GM23338 (cell line): ENCODE measurements at regions not wholly inside any gene's neighbourhood (a gene's known extent, or its start where the extent isn't known, plus 50 kb on each side); places are given as distances from the start of the nearest gene placed in this dataset.

Experiments used
- ATAC-seq: fragments of 200-7000 bp; cut with Tn5 transposase; 3 replicates; pipeline ENCODE4 v1.9.1; 2020
- DNase-seq: peaks from one replicate; pipeline ENCODE4 v3.0.0-alpha.2; 2015; ENCODE audit warnings: low spot score
- H2AFZ ChIP-seq: fragments of 200-600 bp; sonication (generic); 2 replicates; pipeline ENCODE4 v1.8.0; 2016; ENCODE audit warnings: antibody characterized with exemption, mild to moderate bottlenecking, moderate library complexity
- H3F3A ChIP-seq: fragments of 200-600 bp; sonication (generic); replicated peaks from 2 replicates; pipeline ENCODE4 v1.8.0; 2017; ENCODE audit warnings: antibody characterized with exemption, mixed run types, low read depth
- H3K27ac ChIP-seq: fragments of 200-600 bp; sonication (generic); 2 replicates; pipeline ENCODE4 v1.6.1; 2016; ENCODE audit warnings: low read depth
- H3K27me3 ChIP-seq: fragments of 200-600 bp; sonication (generic); 2 replicates; pipeline ENCODE4 v1.8.0; 2016; ENCODE audit warnings: mild to moderate bottlenecking, mixed run types, moderate library complexity; ENCODE audit not compliant: insufficient read depth
- H3K36me3 ChIP-seq: fragments of 200-600 bp; sonication (generic); 2 replicates; pipeline ENCODE4 v1.8.0; 2016; ENCODE audit warnings: mild to moderate bottlenecking; ENCODE audit not compliant: insufficient read depth
- H3K4me1 ChIP-seq: fragments of 200-600 bp; sonication (generic); 2 replicates; pipeline ENCODE4 v1.8.0; 2016; ENCODE audit warnings: mild to moderate bottlenecking, moderate library complexity; ENCODE audit not compliant: insufficient read depth
- H3K4me2 ChIP-seq: fragments of 200-600 bp; sonication (generic); 2 replicates; pipeline ENCODE4 v1.7.1; 2017; ENCODE audit warnings: mixed run types
- H3K4me3 ChIP-seq: fragments of 200-600 bp; sonication (generic); 2 replicates; pipeline ENCODE4 v1.6.1; 2016; ENCODE audit warnings: mixed run types
- H3K79me2 ChIP-seq: fragments of 200-600 bp; sonication (generic); replicated peaks from 2 replicates; pipeline ENCODE4 v1.8.0; 2017; ENCODE audit warnings: mild to moderate bottlenecking; ENCODE audit not compliant: insufficient read depth
- H3K9me2 ChIP-seq: fragments of 200-600 bp; sonication (generic); 2 replicates; pipeline ENCODE4 v1.8.0; 2017; ENCODE audit not compliant: insufficient read depth
- H4K20me1 ChIP-seq: fragments of 200-600 bp; sonication (generic); replicated peaks from 2 replicates; pipeline ENCODE4 v1.8.0; 2017; ENCODE audit warnings: mild to moderate bottlenecking; ENCODE audit not compliant: insufficient read depth
- H3K27ac Mint-ChIP-seq: 2 replicates; pipeline ENCODE4 v1.8.0; 2020; ENCODE audit warnings: inconsistent platforms, mild to moderate bottlenecking, moderate library complexity, mixed read lengths
- H3K27me3 Mint-ChIP-seq: 3 replicates; pipeline ENCODE4 v1.8.0; 2022; ENCODE audit warnings: low read depth, mild to moderate bottlenecking, moderate library complexity, mixed read lengths, inconsistent platforms; ENCODE audit not compliant: insufficient read depth, poor library complexity
- H3K36me3 Mint-ChIP-seq: 3 replicates; pipeline ENCODE4 v1.8.0; 2021; ENCODE audit warnings: low read depth, mild to moderate bottlenecking, inconsistent platforms, moderate library complexity, mixed read lengths
- H3K4me1 Mint-ChIP-seq: 3 replicates; pipeline ENCODE4 v1.8.0; 2020; ENCODE audit warnings: mild to moderate bottlenecking, inconsistent platforms, mixed read lengths
- H3K4me3 Mint-ChIP-seq: 3 replicates; pipeline ENCODE4 v1.8.0; 2021; ENCODE audit warnings: moderate library complexity, mild to moderate bottlenecking, inconsistent platforms, mixed read lengths
- H3K9me3 Mint-ChIP-seq: 3 replicates; pipeline ENCODE4 v1.8.0; 2020; ENCODE audit warnings: moderate library complexity, mild to moderate bottlenecking, inconsistent platforms, mixed read lengths
- CREB1 ChIP-seq: fragments of 250-450 bp; sonication (Bioruptor Pico); IDR thresholded peaks from 2 replicates; pipeline ENCODE4 v1.5.0; 2020; ENCODE audit warnings: low read depth, mild to moderate bottlenecking, moderate library complexity
- EZH2 ChIP-seq: fragments of 200-600 bp; sonication (generic); IDR thresholded peaks from one replicate; pipeline ENCODE4 v1.8.0; 2017; ENCODE audit warnings: antibody characterized with exemption, mild to moderate bottlenecking, low read depth; ENCODE audit not compliant: unreplicated experiment
- EZH2phosphoT487 ChIP-seq: fragments of 200-600 bp; sonication (generic); IDR thresholded peaks from one replicate; pipeline ENCODE4 v1.8.1; 2018; ENCODE audit warnings: antibody characterized with exemption; ENCODE audit not compliant: unreplicated experiment
- NANOG ChIP-seq: IDR thresholded peaks from 2 replicates; pipeline ENCODE4 v1.6.1; 2016; ENCODE audit warnings: antibody characterized with exemption, borderline replicate concordance
- POLR2AphosphoS5 ChIP-seq: IDR thresholded peaks from 2 replicates; pipeline ENCODE4 v1.6.1; 2016; ENCODE audit warnings: antibody characterized with exemption, low read depth
- REST ChIP-seq: IDR thresholded peaks from one replicate; pipeline ENCODE4 v1.6.1; 2018; ENCODE audit warnings: antibody characterized with exemption; ENCODE audit not compliant: unreplicated experiment
- ZNF114 ChIP-seq: fragments of 250-450 bp; sonication (Bioruptor Pico); IDR thresholded peaks from 2 replicates; pipeline ENCODE4 v1.5.0; 2020; ENCODE audit warnings: mild to moderate bottlenecking, moderate library complexity
- ZNF331 ChIP-seq: fragments of 250-450 bp; sonication (Bioruptor Pico); IDR thresholded peaks from 2 replicates; pipeline ENCODE4 v1.5.0; 2020; ENCODE audit warnings: low read depth, mild to moderate bottlenecking, moderate library complexity
- TF ChIP-seq, protein P1 (sequence below): fragments of 250-450 bp; sonication (Bioruptor Pico); IDR thresholded peaks from 2 replicates; pipeline ENCODE4 v1.5.0; 2020; ENCODE audit warnings: mild to moderate bottlenecking, moderate library complexity
- TF ChIP-seq, protein P2 (sequence below): IDR thresholded peaks from 2 replicates; pipeline ENCODE4 v1.6.1; 2016; ENCODE audit warnings: antibody characterized with exemption
- TF ChIP-seq, protein P3 (sequence below), 2 experiments: fragments of 200-600 bp in 1 of 2; sonication (generic) in 1 of 2; conservative IDR thresholded peaks; 2 replicates each; pipeline versions ENCODE4 v1.5.1 to v1.6.1; 2016 to 2017; ENCODE audit warnings: antibody characterized with exemption in 2 of 2, low read depth in 2 of 2, mild to moderate bottlenecking in 2 of 2, moderate library complexity in 1 of 2

- TF ChIP-seq, protein P1, sequence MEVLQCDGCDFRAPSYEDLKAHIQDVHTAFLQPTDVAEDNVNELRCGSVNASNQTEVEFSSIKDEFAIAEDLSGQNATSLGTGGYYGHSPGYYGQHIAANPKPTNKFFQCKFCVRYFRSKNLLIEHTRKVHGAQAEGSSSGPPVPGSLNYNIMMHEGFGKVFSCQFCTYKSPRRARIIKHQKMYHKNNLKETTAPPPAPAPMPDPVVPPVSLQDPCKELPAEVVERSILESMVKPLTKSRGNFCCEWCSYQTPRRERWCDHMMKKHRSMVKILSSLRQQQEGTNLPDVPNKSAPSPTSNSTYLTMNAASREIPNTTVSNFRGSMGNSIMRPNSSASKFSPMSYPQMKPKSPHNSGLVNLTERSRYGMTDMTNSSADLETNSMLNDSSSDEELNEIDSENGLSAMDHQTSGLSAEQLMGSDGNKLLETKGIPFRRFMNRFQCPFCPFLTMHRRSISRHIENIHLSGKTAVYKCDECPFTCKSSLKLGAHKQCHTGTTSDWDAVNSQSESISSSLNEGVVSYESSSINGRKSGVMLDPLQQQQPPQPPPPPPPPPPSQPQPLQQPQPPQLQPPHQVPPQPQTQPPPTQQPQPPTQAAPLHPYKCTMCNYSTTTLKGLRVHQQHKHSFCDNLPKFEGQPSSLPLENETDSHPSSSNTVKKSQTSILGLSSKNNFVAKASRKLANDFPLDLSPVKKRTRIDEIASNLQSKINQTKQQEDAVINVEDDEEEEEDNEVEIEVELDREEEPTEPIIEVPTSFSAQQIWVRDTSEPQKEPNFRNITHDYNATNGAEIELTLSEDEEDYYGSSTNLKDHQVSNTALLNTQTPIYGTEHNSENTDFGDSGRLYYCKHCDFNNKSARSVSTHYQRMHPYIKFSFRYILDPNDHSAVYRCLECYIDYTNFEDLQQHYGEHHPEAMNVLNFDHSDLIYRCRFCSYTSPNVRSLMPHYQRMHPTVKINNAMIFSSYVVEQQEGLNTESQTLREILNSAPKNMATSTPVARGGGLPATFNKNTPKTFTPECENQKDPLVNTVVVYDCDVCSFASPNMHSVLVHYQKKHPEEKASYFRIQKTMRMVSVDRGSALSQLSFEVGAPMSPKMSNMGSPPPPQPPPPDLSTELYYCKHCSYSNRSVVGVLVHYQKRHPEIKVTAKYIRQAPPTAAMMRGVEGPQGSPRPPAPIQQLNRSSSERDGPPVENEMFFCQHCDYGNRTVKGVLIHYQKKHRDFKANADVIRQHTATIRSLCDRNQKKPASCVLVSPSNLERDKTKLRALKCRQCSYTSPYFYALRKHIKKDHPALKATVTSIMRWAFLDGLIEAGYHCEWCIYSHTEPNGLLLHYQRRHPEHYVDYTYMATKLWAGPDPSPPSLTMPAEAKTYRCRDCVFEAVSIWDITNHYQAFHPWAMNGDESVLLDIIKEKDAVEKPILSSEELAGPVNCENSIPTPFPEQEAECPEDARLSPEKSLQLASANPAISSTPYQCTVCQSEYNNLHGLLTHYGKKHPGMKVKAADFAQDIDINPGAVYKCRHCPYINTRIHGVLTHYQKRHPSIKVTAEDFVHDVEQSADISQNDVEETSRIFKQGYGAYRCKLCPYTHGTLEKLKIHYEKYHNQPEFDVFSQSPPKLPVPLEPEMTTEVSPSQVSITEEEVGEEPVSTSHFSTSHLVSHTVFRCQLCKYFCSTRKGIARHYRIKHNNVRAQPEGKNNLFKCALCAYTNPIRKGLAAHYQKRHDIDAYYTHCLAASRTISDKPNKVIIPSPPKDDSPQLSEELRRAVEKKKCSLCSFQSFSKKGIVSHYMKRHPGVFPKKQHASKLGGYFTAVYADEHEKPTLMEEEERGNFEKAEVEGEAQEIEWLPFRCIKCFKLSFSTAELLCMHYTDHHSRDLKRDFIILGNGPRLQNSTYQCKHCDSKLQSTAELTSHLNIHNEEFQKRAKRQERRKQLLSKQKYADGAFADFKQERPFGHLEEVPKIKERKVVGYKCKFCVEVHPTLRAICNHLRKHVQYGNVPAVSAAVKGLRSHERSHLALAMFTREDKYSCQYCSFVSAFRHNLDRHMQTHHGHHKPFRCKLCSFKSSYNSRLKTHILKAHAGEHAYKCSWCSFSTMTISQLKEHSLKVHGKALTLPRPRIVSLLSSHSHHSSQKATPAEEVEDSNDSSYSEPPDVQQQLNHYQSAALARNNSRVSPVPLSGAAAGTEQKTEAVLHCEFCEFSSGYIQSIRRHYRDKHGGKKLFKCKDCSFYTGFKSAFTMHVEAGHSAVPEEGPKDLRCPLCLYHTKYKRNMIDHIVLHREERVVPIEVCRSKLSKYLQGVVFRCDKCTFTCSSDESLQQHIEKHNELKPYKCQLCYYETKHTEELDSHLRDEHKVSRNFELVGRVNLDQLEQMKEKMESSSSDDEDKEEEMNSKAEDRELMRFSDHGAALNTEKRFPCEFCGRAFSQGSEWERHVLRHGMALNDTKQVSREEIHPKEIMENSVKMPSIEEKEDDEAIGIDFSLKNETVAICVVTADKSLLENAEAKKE, result no peak
- TF ChIP-seq CREB1 (CRISPR knock-in tag), result no peak
- TF ChIP-seq ZNF331 (CRISPR knock-in tag), result no peak
Observed at GRCh38 chr13:110809871-110810486, 96.5 kb downstream of the ING1 start (continued).

DNA sequence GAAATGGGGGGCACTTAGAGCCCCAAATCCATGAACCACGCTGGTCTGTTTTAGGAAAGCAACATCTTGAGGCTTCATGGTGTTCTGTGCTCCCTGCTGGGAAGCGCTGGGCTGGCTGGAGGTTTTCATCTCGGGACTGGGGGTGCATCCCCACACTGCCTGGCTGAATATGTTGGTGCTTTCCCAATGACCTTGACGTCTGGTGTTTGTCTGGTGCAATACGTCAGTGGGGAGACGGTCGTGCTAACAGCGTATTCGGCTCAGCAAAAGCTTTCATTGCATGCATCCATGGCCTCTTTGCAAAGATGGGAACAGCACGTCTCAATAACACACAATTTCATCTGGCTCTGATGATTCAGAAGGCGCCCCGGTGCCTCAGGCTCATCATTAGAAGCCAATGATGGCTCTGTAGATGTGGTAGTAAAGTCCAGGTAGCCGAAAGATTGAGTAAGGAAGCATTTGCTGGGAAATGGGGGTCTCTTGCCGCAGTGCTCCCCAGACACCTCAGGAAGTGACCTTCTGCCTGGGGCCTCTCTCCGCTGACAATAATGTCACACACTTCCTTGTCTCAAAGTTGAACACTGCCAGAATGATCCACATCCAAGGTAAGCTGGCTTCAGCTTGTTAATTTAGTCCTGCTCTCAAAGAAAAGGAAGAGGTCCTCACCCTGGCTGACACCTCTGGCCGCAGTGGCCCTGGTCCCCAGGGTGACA lies 97.7 kb downstream of the ING1 start:
- Histone ChIP-seq H4K20me1 (no peaks in the 10 kb centered on the region), H3F3A (0 out of 2 replicates have a peak, but pooled peaks cover 4% of the 10 kb centered on the region), H3K36me3 (no peaks in the 10 kb centered on the region), H3K9me2 (peaks cover 5% of the 10 kb centered on the region; the same call in 1 of the 2 replicates), H3K27ac (no peak overlapping the region), H3K4me2 (peak overlapping the region; percentile 81), H2AFZ (peak overlapping the region; percentile 97), H3K27me3 (peaks cover 26% of the 10 kb centered on the region), H3K4me1 (peaks cover 39% of the 10 kb centered on the region), H3K79me2 (no peaks in the 10 kb centered on the region), H3K4me3 (0 out of 2 replicates have a peak overlapping the region, but pooled peaks have one; percentile 6)
- H3K36me3 Mint-ChIP-seq, result no peaks in the 10 kb centered on the region
- peaks cover 11% of the 10 kb centered on the region for H3K27me3 Mint-ChIP-seq
- H3K4me1 Mint-ChIP-seq, result peaks cover 50% of the 10 kb centered on the region
- DNase-seq (no peak), ATAC-seq (peak; percentile 7; the same call in 1 of the 3 replicates)
- no peak overlapping the region; the same call in 2 of the 3 replicates for H3K4me3 Mint-ChIP-seq
- no peaks in the 10 kb centered on the region; the same call in 2 of the 3 replicates for H3K9me3 Mint-ChIP-seq
- H3K27ac Mint-ChIP-seq, result no peak overlapping the region
- TF ChIP-seq POLR2AphosphoS5, result no peak
- TF ChIP-seq ZNF331 (CRISPR knock-in tag), result no peak
- TF ChIP-seq, protein P2, sequence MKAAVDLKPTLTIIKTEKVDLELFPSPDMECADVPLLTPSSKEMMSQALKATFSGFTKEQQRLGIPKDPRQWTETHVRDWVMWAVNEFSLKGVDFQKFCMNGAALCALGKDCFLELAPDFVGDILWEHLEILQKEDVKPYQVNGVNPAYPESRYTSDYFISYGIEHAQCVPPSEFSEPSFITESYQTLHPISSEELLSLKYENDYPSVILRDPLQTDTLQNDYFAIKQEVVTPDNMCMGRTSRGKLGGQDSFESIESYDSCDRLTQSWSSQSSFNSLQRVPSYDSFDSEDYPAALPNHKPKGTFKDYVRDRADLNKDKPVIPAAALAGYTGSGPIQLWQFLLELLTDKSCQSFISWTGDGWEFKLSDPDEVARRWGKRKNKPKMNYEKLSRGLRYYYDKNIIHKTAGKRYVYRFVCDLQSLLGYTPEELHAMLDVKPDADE, result no peak
- no peak for TF ChIP-seq EZH2phosphoT487
- TF ChIP-seq ZNF114 (CRISPR knock-in tag), result no peak
- no peak for TF ChIP-seq NANOG
- no peak for TF ChIP-seq REST
- TF ChIP-seq EZH2, result no peak
- TF ChIP-seq, protein P3, sequence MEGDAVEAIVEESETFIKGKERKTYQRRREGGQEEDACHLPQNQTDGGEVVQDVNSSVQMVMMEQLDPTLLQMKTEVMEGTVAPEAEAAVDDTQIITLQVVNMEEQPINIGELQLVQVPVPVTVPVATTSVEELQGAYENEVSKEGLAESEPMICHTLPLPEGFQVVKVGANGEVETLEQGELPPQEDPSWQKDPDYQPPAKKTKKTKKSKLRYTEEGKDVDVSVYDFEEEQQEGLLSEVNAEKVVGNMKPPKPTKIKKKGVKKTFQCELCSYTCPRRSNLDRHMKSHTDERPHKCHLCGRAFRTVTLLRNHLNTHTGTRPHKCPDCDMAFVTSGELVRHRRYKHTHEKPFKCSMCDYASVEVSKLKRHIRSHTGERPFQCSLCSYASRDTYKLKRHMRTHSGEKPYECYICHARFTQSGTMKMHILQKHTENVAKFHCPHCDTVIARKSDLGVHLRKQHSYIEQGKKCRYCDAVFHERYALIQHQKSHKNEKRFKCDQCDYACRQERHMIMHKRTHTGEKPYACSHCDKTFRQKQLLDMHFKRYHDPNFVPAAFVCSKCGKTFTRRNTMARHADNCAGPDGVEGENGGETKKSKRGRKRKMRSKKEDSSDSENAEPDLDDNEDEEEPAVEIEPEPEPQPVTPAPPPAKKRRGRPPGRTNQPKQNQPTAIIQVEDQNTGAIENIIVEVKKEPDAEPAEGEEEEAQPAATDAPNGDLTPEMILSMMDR (conservative IDR thresholded peaks at IDR 0.05; ENCODE audit: low read depth in 2 of 2), result no peak
